Stimulated activated naive CD8-positive, alpha-beta T cell treated with anti-CD3 and anti-CD28 coated beads, Interleukin-15, Interleukin-2, amounts not matched to agents 100 ng/mL and 50 ng/mL, for 24 hours (primary cell): ENCODE measurements at regions not wholly inside any gene's neighbourhood (a gene's known extent, or its start where the extent isn't known, plus 50 kb on each side); places are given as distances from the start of the nearest gene placed in this dataset.

Source experiments
- H3K27ac Mint-ChIP-seq: one replicate; pipeline ENCODE4 v1.8.0; 2021; ENCODE audit warnings: mild to moderate bottlenecking, mixed read lengths
- H3K27me3 Mint-ChIP-seq: one replicate; pipeline ENCODE4 v1.8.0; 2021; ENCODE audit warnings: mixed read lengths
- H3K36me3 Mint-ChIP-seq: one replicate; pipeline ENCODE4 v1.8.0; 2021; ENCODE audit warnings: low read depth, mixed read lengths
- H3K4me1 Mint-ChIP-seq: one replicate; pipeline ENCODE4 v1.8.0; 2021; ENCODE audit warnings: low read depth, mixed read lengths
- H3K4me3 Mint-ChIP-seq: one replicate; pipeline ENCODE4 v1.8.0; 2021; ENCODE audit warnings: mild to moderate bottlenecking, mixed read lengths
- H3K9me3 Mint-ChIP-seq: one replicate; pipeline ENCODE4 v1.8.0; 2021; ENCODE audit warnings: mixed read lengths

GRCh38 chr1:200333329-200333728 is 76.5 kb downstream of the ZNF281 start:
- H3K27me3 Mint-ChIP-seq, result peaks cover under 1% of the 10 kb centered on the region
- H3K36me3 Mint-ChIP-seq, result no peaks in the 10 kb centered on the region
- H3K4me3 Mint-ChIP-seq, result no peak overlapping the region
- H3K27ac Mint-ChIP-seq, result no peak overlapping the region
- peaks cover 37% of the 10 kb centered on the region for H3K4me1 Mint-ChIP-seq
- H3K9me3 Mint-ChIP-seq, result no peaks in the 10 kb centered on the region

GRCh38 chr1:200332716-200333115 is 77.1 kb downstream of the ZNF281 start:
- H3K27ac Mint-ChIP-seq, result no peak overlapping the region
- no peaks in the 10 kb centered on the region for H3K36me3 Mint-ChIP-seq
- no peak overlapping the region for H3K4me3 Mint-ChIP-seq
- no peaks in the 10 kb centered on the region for H3K9me3 Mint-ChIP-seq
- peaks cover 7% of the 10 kb centered on the region for H3K27me3 Mint-ChIP-seq
- peaks cover 30% of the 10 kb centered on the region for H3K4me1 Mint-ChIP-seq

- Mint-ChIP-seq H3K4me3 (no peak overlapping the region), H3K27me3 (peaks cover 15% of the 10 kb centered on the region), H3K4me1 (peaks cover 12% of the 10 kb centered on the region), H3K36me3 (no peaks in the 10 kb centered on the region), H3K27ac (no peak overlapping the region), H3K9me3 (no peaks in the 10 kb centered on the region)
Measured at GRCh38 chr1:200330741-200331428, 79.0 kb downstream of the ZNF281 start.

GRCh38 chr1:200329208-200329882 is 80.5 kb downstream of the ZNF281 start:
- no peaks in the 10 kb centered on the region for H3K36me3 Mint-ChIP-seq
- H3K27me3 Mint-ChIP-seq, result peaks cover 16% of the 10 kb centered on the region
- no peaks in the 10 kb centered on the region for H3K9me3 Mint-ChIP-seq
- H3K27ac Mint-ChIP-seq, result no peak overlapping the region
- no peak overlapping the region for H3K4me3 Mint-ChIP-seq
- H3K4me1 Mint-ChIP-seq, result peaks cover 5% of the 10 kb centered on the region

- Mint-ChIP-seq H3K36me3 (no peaks in the 10 kb centered on the region), H3K27ac (no peak overlapping the region), H3K27me3 (peaks cover 16% of the 10 kb centered on the region), H3K9me3 (no peaks in the 10 kb centered on the region), H3K4me1 (no peaks in the 10 kb centered on the region), H3K4me3 (no peak overlapping the region)
Measured at GRCh38 chr1:200328379-200328778, 81.5 kb downstream of the ZNF281 start.

- Mint-ChIP-seq H3K4me3 (no peak overlapping the region), H3K4me1 (no peaks in the 10 kb centered on the region), H3K27ac (no peak overlapping the region), H3K9me3 (no peaks in the 10 kb centered on the region), H3K27me3 (peaks cover 16% of the 10 kb centered on the region), H3K36me3 (no peaks in the 10 kb centered on the region)
Measured at GRCh38 chr1:200323856-200324400, 85.9 kb downstream of the ZNF281 start.

GRCh38 chr1:200319148-200319547 is 90.7 kb downstream of the ZNF281 start:
- Mint-ChIP-seq H3K4me3 (no peak overlapping the region), H3K4me1 (no peaks in the 10 kb centered on the region), H3K27me3 (peaks cover 2% of the 10 kb centered on the region), H3K9me3 (no peaks in the 10 kb centered on the region), H3K27ac (no peak overlapping the region), H3K36me3 (no peaks in the 10 kb centered on the region)

GRCh38 chr1:200317236-200317635 is 92.6 kb downstream of the ZNF281 start:
- Mint-ChIP-seq H3K27me3 (peaks cover 2% of the 10 kb centered on the region), H3K4me3 (no peak overlapping the region), H3K4me1 (no peaks in the 10 kb centered on the region), H3K27ac (no peak overlapping the region), H3K36me3 (no peaks in the 10 kb centered on the region), H3K9me3 (no peaks in the 10 kb centered on the region)

- Mint-ChIP-seq H3K4me3 (no peak overlapping the region), H3K4me1 (no peaks in the 10 kb centered on the region), H3K9me3 (no peaks in the 10 kb centered on the region), H3K27me3 (peaks cover 2% of the 10 kb centered on the region), H3K27ac (no peak overlapping the region), H3K36me3 (no peaks in the 10 kb centered on the region)
Measured at GRCh38 chr1:200316148-200316803, 93.6 kb downstream of the ZNF281 start.

GRCh38 chr1:200314085-200314750 is 95.6 kb downstream of the ZNF281 start:
- Mint-ChIP-seq H3K27ac (no peak overlapping the region), H3K36me3 (no peaks in the 10 kb centered on the region), H3K4me1 (no peaks in the 10 kb centered on the region), H3K9me3 (no peaks in the 10 kb centered on the region), H3K27me3 (peaks cover 2% of the 10 kb centered on the region), H3K4me3 (no peak overlapping the region)

GRCh38 chr1:200311256-200311655 is 98.6 kb downstream of the ZNF281 start:
- Mint-ChIP-seq H3K36me3 (no peaks in the 10 kb centered on the region), H3K27ac (no peak overlapping the region), H3K9me3 (no peaks in the 10 kb centered on the region)

GRCh38 chr1:200310824-200311223 is 99.0 kb downstream of the ZNF281 start:
- Mint-ChIP-seq H3K4me3 (no peak overlapping the region), H3K27ac (peak overlapping the region; percentile 32), H3K27me3 (no peaks in the 10 kb centered on the region), H3K4me1 (peaks cover 10% of the 10 kb centered on the region), H3K9me3 (no peaks in the 10 kb centered on the region), H3K36me3 (no peaks in the 10 kb centered on the region)

More at GRCh38 chr1:200311256-200311655, 98.6 kb downstream of the ZNF281 start:
- H3K4me3 Mint-ChIP-seq, result no peak overlapping the region
- H3K27me3 Mint-ChIP-seq, result peaks cover 2% of the 10 kb centered on the region
- H3K4me1 Mint-ChIP-seq, result peaks cover 10% of the 10 kb centered on the region

- Mint-ChIP-seq H3K36me3 (no peaks in the 10 kb centered on the region), H3K27me3 (peaks cover 4% of the 10 kb centered on the region), H3K27ac (no peak overlapping the region), H3K4me3 (no peak overlapping the region), H3K4me1 (peaks cover 19% of the 10 kb centered on the region), H3K9me3 (no peaks in the 10 kb centered on the region)
Measured at GRCh38 chr1:200307755-200308066, 102.1 kb downstream of the ZNF281 start.

- Mint-ChIP-seq H3K36me3 (no peaks in the 10 kb centered on the region), H3K27ac (peak overlapping the region; percentile 22), H3K9me3 (no peaks in the 10 kb centered on the region), H3K4me3 (peak overlapping the region; percentile 47), H3K4me1 (peaks cover 23% of the 10 kb centered on the region), H3K27me3 (peaks cover 6% of the 10 kb centered on the region)
Measured at GRCh38 chr1:200306944-200307754, 102.7 kb downstream of the ZNF281 start.
